Stimulated activated naive CD8-positive, alpha-beta T cell treated with anti-CD3 and anti-CD28 coated beads, Interleukin-15, amount 100 ng/mL, for 72 hours (primary cell): ENCODE measurements at regions not wholly inside any gene's neighbourhood (a gene's known extent, or its start where the extent isn't known, plus 50 kb on each side); places are given as distances from the start of the nearest gene placed in this dataset.

Experiments
- ATAC-seq: fragments of 150-1000 bp; cut with Tn5 transposase; 2 replicates; pipeline ENCODE4 v1.10.0; 2021; ENCODE audit warnings: mild to moderate bottlenecking, moderate library complexity
- DNase-seq, 2 donors: peaks; one replicate each; pipeline ENCODE4 v3.0.0; 2021 to 2022
- H3K27ac Mint-ChIP-seq, 2 donors: one replicate each; pipeline ENCODE4 v1.8.0; 2022; ENCODE audit warnings: mild to moderate bottlenecking in 2 of 2, mixed read lengths in 2 of 2, moderate library complexity in 2 of 2
- H3K27me3 Mint-ChIP-seq: one replicate; pipeline ENCODE4 v1.8.0; 2022; ENCODE audit warnings: mixed read lengths
- H3K4me1 Mint-ChIP-seq: one replicate; pipeline ENCODE4 v1.8.0; 2022; ENCODE audit warnings: mild to moderate bottlenecking, mixed read lengths
- H3K4me3 Mint-ChIP-seq, 2 donors: one replicate each; pipeline ENCODE4 v1.8.0; 2022; ENCODE audit warnings: mild to moderate bottlenecking in 2 of 2, mixed read lengths in 2 of 2, moderate library complexity in 1 of 2
- H3K9me3 Mint-ChIP-seq, 2 donors: one replicate each; pipeline ENCODE4 v1.8.0; 2022; ENCODE audit warnings: mixed read lengths in 2 of 2

GRCh38 chr1:239606850-239607400, 220.6 kb downstream of the CHRM3 start:
- DNase-seq, result no peak
- no peak for ATAC-seq
- no peak overlapping the region for H3K4me3 Mint-ChIP-seq
- H3K4me1 Mint-ChIP-seq, result no peaks in the 10 kb centered on the region
- no peak overlapping the region for H3K27ac Mint-ChIP-seq
- no peaks in the 10 kb centered on the region for H3K9me3 Mint-ChIP-seq
- H3K27me3 Mint-ChIP-seq, result no peaks in the 10 kb centered on the region

- H3K4me3 Mint-ChIP-seq, result no peak overlapping the region
- ATAC-seq (no peak), DNase-seq (no peak)
- H3K9me3 Mint-ChIP-seq, result no peaks in the 10 kb centered on the region
- no peak overlapping the region for H3K27ac Mint-ChIP-seq
- H3K4me1 Mint-ChIP-seq, result no peaks in the 10 kb centered on the region
- no peaks in the 10 kb centered on the region for H3K27me3 Mint-ChIP-seq
Measured at GRCh38 chr1:239608469-239608868, 222.1 kb downstream of the CHRM3 start.

- DNase-seq (no peak), ATAC-seq (no peak)
- Mint-ChIP-seq H3K9me3 (no peaks in the 10 kb centered on the region), H3K4me1 (no peaks in the 10 kb centered on the region), H3K27ac (no peak overlapping the region), H3K27me3 (no peaks in the 10 kb centered on the region), H3K4me3 (no peak overlapping the region)
Measured at GRCh38 chr1:239612379-239612778, 226.0 kb downstream of the CHRM3 start.

GRCh38 chr1:239616673-239617072, 230.3 kb downstream of the CHRM3 start:
- ATAC-seq, result no peak
- Mint-ChIP-seq H3K4me3 (no peak overlapping the region), H3K27ac (no peak overlapping the region), H3K27me3 (no peaks in the 10 kb centered on the region), H3K9me3 (peaks cover 0 to 6% of the 10 kb centered on the region in 2 donors), H3K4me1 (no peaks in the 10 kb centered on the region)
- no peak for DNase-seq

GRCh38 chr1:239617259-239617658, 230.9 kb downstream of the CHRM3 start:
- Mint-ChIP-seq H3K4me1 (no peaks in the 10 kb centered on the region), H3K9me3 (peaks cover 2 to 10% of the 10 kb centered on the region in 2 donors), H3K4me3 (no peak overlapping the region), H3K27ac (peak overlapping the region in 1 of 2 donors; percentile 59), H3K27me3 (no peaks in the 10 kb centered on the region)
- no peak for ATAC-seq
- DNase-seq, result no peak

GRCh38 chr1:239617731-239618130, 231.4 kb downstream of the CHRM3 start:
- H3K9me3 Mint-ChIP-seq, result peaks cover 5 to 14% of the 10 kb centered on the region in 2 donors
- no peaks in the 10 kb centered on the region for H3K27me3 Mint-ChIP-seq

GRCh38 chr1:239619190-239619589, 232.8 kb downstream of the CHRM3 start:
- Mint-ChIP-seq H3K27me3 (no peaks in the 10 kb centered on the region), H3K27ac (no peak overlapping the region), H3K4me1 (no peaks in the 10 kb centered on the region), H3K9me3 (peaks cover 5 to 14% of the 10 kb centered on the region in 2 donors), H3K4me3 (no peak overlapping the region)
- DNase-seq, result no peak
- no peak for ATAC-seq

More at GRCh38 chr1:239617731-239618130, 231.4 kb downstream of the CHRM3 start:
- Mint-ChIP-seq H3K4me1 (no peaks in the 10 kb centered on the region), H3K4me3 (no peak overlapping the region), H3K27ac (no peak overlapping the region)
- no peak for DNase-seq
- ATAC-seq, result no peak

- H3K9me3 Mint-ChIP-seq, result no peaks in the 10 kb centered on the region
- no peaks in the 10 kb centered on the region for H3K27me3 Mint-ChIP-seq
- H3K4me3 Mint-ChIP-seq, result no peak overlapping the region
- H3K4me1 Mint-ChIP-seq, result no peaks in the 10 kb centered on the region
- ATAC-seq, result no peak
- DNase-seq, result no peak
- no peak overlapping the region for H3K27ac Mint-ChIP-seq
Measured at GRCh38 chr1:239630767-239631166, 244.4 kb downstream of the CHRM3 start.

- Mint-ChIP-seq H3K27me3 (no peaks in the 10 kb centered on the region), H3K9me3 (no peaks in the 10 kb centered on the region), H3K4me3 (no peak overlapping the region), H3K4me1 (no peaks in the 10 kb centered on the region), H3K27ac (no peak overlapping the region)
- DNase-seq (no peak), ATAC-seq (no peak)
Measured at GRCh38 chr1:239633432-239633831, 247.1 kb downstream of the CHRM3 start.

- Mint-ChIP-seq H3K4me3 (no peak overlapping the region), H3K27me3 (no peaks in the 10 kb centered on the region), H3K9me3 (no peaks in the 10 kb centered on the region), H3K4me1 (no peaks in the 10 kb centered on the region), H3K27ac (no peak overlapping the region)
- no peak for DNase-seq
- no peak for ATAC-seq
Measured at GRCh38 chr1:239635276-239635675, 248.9 kb downstream of the CHRM3 start.

GRCh38 chr1:239636347-239636746, 250.0 kb downstream of the CHRM3 start:
- Mint-ChIP-seq H3K27me3 (no peaks in the 10 kb centered on the region), H3K4me3 (no peak overlapping the region), H3K9me3 (no peaks in the 10 kb centered on the region), H3K27ac (no peak overlapping the region), H3K4me1 (no peaks in the 10 kb centered on the region)
- no peak for DNase-seq
- ATAC-seq, result no peak

GRCh38 chr1:239644604-239645003, 258.2 kb downstream of the CHRM3 start:
- Mint-ChIP-seq H3K4me1 (no peaks in the 10 kb centered on the region), H3K27me3 (no peaks in the 10 kb centered on the region), H3K4me3 (no peak overlapping the region), H3K27ac (no peak overlapping the region), H3K9me3 (no peaks in the 10 kb centered on the region)
- no peak for DNase-seq
- ATAC-seq, result no peak

GRCh38 chr1:239647045-239647444, 260.7 kb downstream of the CHRM3 start:
- Mint-ChIP-seq H3K4me3 (no peak overlapping the region), H3K27ac (no peak overlapping the region), H3K4me1 (no peaks in the 10 kb centered on the region), H3K9me3 (no peaks in the 10 kb centered on the region), H3K27me3 (no peaks in the 10 kb centered on the region)
- ATAC-seq, result no peak
- no peak for DNase-seq

- peaks cover 0 to 3% of the 10 kb centered on the region in 2 donors for H3K9me3 Mint-ChIP-seq
- no peak overlapping the region for H3K27ac Mint-ChIP-seq
- ATAC-seq, result peak; percentile 70
- H3K27me3 Mint-ChIP-seq, result no peaks in the 10 kb centered on the region
- H3K4me3 Mint-ChIP-seq, result no peak overlapping the region
- DNase-seq, result no peak
- H3K4me1 Mint-ChIP-seq, result no peaks in the 10 kb centered on the region
Measured at GRCh38 chr1:239647964-239648632, 261.7 kb downstream of the CHRM3 start.

GRCh38 chr1:239655023-239655422, 268.7 kb downstream of the CHRM3 start:
- ATAC-seq (no peak), DNase-seq (no peak)
- Mint-ChIP-seq H3K4me3 (no peak overlapping the region), H3K27ac (no peak overlapping the region), H3K4me1 (no peaks in the 10 kb centered on the region), H3K9me3 (peaks cover 0 to 9% of the 10 kb centered on the region in 2 donors), H3K27me3 (no peaks in the 10 kb centered on the region)

GRCh38 chr1:239657291-239657690, 270.9 kb downstream of the CHRM3 start:
- H3K4me3 Mint-ChIP-seq, result no peak overlapping the region

GRCh38 chr1:239662950-239663349, 276.6 kb downstream of the CHRM3 start:
- H3K27me3 Mint-ChIP-seq, result no peaks in the 10 kb centered on the region

More at GRCh38 chr1:239657291-239657690, 270.9 kb downstream of the CHRM3 start:
- ATAC-seq (no peak), DNase-seq (no peak)
- H3K27ac Mint-ChIP-seq, result no peak overlapping the region
- no peaks in the 10 kb centered on the region for H3K27me3 Mint-ChIP-seq
- no peaks in the 10 kb centered on the region for H3K4me1 Mint-ChIP-seq
- peaks cover 0 to 9% of the 10 kb centered on the region in 2 donors for H3K9me3 Mint-ChIP-seq

More at GRCh38 chr1:239662950-239663349, 276.6 kb downstream of the CHRM3 start:
- peak overlapping the region in 1 of 2 donors; percentile 30 for H3K27ac Mint-ChIP-seq
- H3K4me1 Mint-ChIP-seq, result peaks cover 12% of the 10 kb centered on the region
- H3K9me3 Mint-ChIP-seq, result peaks cover 7 to 11% of the 10 kb centered on the region in 2 donors
- no peak for ATAC-seq
- DNase-seq, result no peak
- H3K4me3 Mint-ChIP-seq, result no peak overlapping the region
